ENCODE measurements at regions not wholly inside any gene's neighbourhood (a gene's known extent, or its start where the extent isn't known, plus 50 kb on each side); places are given as distances from the start of the nearest gene placed in this dataset.

DNA sequence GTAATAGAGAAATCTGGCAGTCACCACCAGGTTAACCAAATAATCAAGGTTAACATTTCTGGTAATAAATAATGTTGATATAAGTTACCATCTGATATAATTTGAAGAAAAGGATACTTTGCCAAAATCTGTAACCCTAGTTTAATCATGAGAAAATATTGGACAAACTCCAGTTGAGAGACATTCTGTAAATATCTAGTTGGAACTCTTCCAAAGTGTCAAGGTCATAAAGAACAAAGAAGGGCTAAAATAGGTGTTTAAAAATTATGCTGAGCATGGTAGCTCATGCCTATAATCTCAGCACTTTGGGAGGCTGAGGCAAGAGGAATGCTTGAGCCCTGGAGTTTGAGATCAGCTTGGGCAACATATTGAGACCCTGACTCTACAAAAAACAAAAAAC lies 253.3 kb downstream of the MRPS30 start:
- Histone ChIP-seq H3K9ac (ENCODE audit: insufficient read depth in 1 of 2, low read length in 2 of 2) (no peak overlapping the region), H3K27me3 (ENCODE audit: control insufficient read depth in 3 of 3, insufficient read depth in 3 of 3, low read length in 2 of 3) (no peaks in the 10 kb centered on the region), H3K36me3 (ENCODE audit: control insufficient read depth in 4 of 4, insufficient read depth in 4 of 4, low read length in 4 of 4) (no peaks in the 10 kb centered on the region), H3K4me1 (ENCODE audit: control insufficient read depth in 5 of 5, insufficient read depth in 5 of 5, low read length in 5 of 5) (no peaks in the 10 kb centered on the region), H3K4me3 (no peak overlapping the region), H3K9me3 (ENCODE audit: control insufficient read depth in 4 of 4, insufficient read depth in 3 of 4, low read length in 3 of 4) (no peaks in the 10 kb centered on the region), H3K27ac (ENCODE audit: low read depth in 1 of 2, low read length in 1 of 2) (no peak overlapping the region)
- ATAC-seq (ENCODE audit: insufficient read depth, low FRiP score) (no peak), DNase-seq (no peak)
- TF ChIP-seq, protein P1, sequence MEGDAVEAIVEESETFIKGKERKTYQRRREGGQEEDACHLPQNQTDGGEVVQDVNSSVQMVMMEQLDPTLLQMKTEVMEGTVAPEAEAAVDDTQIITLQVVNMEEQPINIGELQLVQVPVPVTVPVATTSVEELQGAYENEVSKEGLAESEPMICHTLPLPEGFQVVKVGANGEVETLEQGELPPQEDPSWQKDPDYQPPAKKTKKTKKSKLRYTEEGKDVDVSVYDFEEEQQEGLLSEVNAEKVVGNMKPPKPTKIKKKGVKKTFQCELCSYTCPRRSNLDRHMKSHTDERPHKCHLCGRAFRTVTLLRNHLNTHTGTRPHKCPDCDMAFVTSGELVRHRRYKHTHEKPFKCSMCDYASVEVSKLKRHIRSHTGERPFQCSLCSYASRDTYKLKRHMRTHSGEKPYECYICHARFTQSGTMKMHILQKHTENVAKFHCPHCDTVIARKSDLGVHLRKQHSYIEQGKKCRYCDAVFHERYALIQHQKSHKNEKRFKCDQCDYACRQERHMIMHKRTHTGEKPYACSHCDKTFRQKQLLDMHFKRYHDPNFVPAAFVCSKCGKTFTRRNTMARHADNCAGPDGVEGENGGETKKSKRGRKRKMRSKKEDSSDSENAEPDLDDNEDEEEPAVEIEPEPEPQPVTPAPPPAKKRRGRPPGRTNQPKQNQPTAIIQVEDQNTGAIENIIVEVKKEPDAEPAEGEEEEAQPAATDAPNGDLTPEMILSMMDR (IDR thresholded peaks at IDR 0.05; ENCODE audit: control extremely low read depth, extremely low read depth), result no peak

DNA sequence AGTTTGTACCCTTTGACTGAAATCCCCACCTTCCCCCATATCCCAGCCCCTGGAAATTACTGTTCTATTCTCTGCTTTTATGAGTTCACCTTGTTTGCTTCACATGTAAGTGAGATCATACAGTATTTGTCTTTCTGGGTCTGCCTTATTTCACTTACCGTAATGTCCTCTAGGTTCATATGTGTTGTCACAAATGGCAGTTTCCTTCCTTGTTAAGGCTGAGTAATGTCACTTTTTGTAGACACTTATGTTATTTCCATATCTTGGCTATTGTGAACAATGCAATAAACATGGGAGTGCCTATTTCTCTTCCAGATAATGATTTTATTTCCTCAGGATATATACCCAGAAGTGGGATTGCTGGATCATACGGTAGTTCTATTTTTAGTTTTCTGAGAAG lies 272.3 kb downstream of the MRPS30 start:
- Histone ChIP-seq H3K27me3 (ENCODE audit: control insufficient read depth in 3 of 3, insufficient read depth in 3 of 3, low read length in 2 of 3) (no peaks in the 10 kb centered on the region), H3K36me3 (ENCODE audit: control insufficient read depth in 4 of 4, insufficient read depth in 4 of 4, low read length in 4 of 4) (no peaks in the 10 kb centered on the region), H3K4me3 (no peak overlapping the region), H3K4me1 (ENCODE audit: control insufficient read depth in 5 of 5, insufficient read depth in 5 of 5, low read length in 5 of 5) (no peaks in the 10 kb centered on the region), H3K9me3 (ENCODE audit: control insufficient read depth in 4 of 4, insufficient read depth in 3 of 4, low read length in 3 of 4) (no peaks in the 10 kb centered on the region), H3K9ac (ENCODE audit: insufficient read depth in 1 of 2, low read length in 2 of 2) (no peak overlapping the region), H3K27ac (ENCODE audit: low read depth in 1 of 2, low read length in 1 of 2) (no peak overlapping the region)
- ATAC-seq (ENCODE audit: insufficient read depth, low FRiP score), result no peak
- TF ChIP-seq, protein P1 (IDR thresholded peaks at IDR 0.05; ENCODE audit: control extremely low read depth, extremely low read depth), result no peak
- WGBS, 2 donors, result 71 to 79% methylated on average over 2 of the region's 2 CpGs
- no peak for DNase-seq

DNA sequence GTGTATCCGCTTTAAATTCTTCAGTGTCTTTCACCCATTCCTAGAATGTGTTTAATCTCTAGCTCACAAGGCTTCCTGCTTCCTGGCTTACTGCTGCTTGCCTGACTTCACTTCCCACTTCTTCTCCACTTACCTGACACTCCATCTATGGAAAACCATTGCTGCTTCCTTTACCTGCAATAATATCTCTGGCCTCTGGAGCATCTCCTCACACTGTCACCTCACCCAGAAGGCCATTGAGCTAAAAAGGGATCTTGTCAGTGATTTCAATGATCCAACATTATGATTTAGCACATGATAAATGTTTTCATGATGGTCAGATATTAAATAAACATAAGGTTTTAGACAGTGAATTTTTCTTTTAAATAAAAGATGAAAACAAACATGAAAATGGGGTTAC lies 281.1 kb downstream of the MRPS30 start:
- H3K27ac ChIP-seq (ENCODE audit: low read depth in 1 of 2, low read length in 1 of 2), result no peak overlapping the region
- no peaks in the 10 kb centered on the region for H3K4me1 ChIP-seq (ENCODE audit: control insufficient read depth in 5 of 5, insufficient read depth in 5 of 5, low read length in 5 of 5)
- TF ChIP-seq, protein P1 (IDR thresholded peaks at IDR 0.05; ENCODE audit: control extremely low read depth, extremely low read depth), result no peak
- no peaks in the 10 kb centered on the region for H3K27me3 ChIP-seq (ENCODE audit: control insufficient read depth in 3 of 3, insufficient read depth in 3 of 3, low read length in 2 of 3)
- 80 to 87% methylated on average over 1 of the region's 1 CpG for WGBS, 2 donors
- H3K9me3 ChIP-seq (ENCODE audit: control insufficient read depth in 4 of 4, insufficient read depth in 3 of 4, low read length in 3 of 4), result no peaks in the 10 kb centered on the region
- H3K4me3 ChIP-seq, result no peak overlapping the region
- no peak for ATAC-seq (ENCODE audit: insufficient read depth, low FRiP score)
- DNase-seq, result no peak
- H3K36me3 ChIP-seq (ENCODE audit: control insufficient read depth in 4 of 4, insufficient read depth in 4 of 4, low read length in 4 of 4), result no peaks in the 10 kb centered on the region
- H3K9ac ChIP-seq (ENCODE audit: insufficient read depth in 1 of 2, low read length in 2 of 2), result no peak overlapping the region

DNA sequence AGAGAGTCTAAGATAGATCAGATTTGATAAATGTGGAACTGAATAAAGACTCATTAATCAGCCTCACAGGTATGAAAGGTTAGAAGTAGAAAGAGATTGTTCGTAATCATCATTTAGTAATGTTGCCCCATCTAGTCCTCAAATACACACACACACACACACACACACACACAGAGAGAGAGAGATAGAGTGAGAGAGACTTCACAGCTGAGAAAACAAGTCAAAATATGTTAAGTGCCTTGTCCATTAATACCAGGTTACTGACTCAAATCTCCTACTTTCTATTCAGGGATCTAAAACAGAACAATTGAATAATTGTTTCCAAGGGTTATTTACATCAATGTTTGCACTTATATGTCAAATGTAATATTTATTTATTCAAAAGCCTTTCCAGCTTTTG lies 284.6 kb downstream of the MRPS30 start:
- TF ChIP-seq, protein P1 (IDR thresholded peaks at IDR 0.05; ENCODE audit: control extremely low read depth, extremely low read depth), result no peak
- peak in 1 of 3 donors; percentile 0 for DNase-seq
- Histone ChIP-seq H3K4me1 (ENCODE audit: control insufficient read depth in 5 of 5, insufficient read depth in 5 of 5, low read length in 5 of 5) (no peaks in the 10 kb centered on the region), H3K36me3 (ENCODE audit: control insufficient read depth in 4 of 4, insufficient read depth in 4 of 4, low read length in 4 of 4) (no peaks in the 10 kb centered on the region), H3K9me3 (ENCODE audit: control insufficient read depth in 4 of 4, insufficient read depth in 3 of 4, low read length in 3 of 4) (no peaks in the 10 kb centered on the region), H3K27ac (ENCODE audit: low read depth in 1 of 2, low read length in 1 of 2) (no peak overlapping the region), H3K9ac (ENCODE audit: insufficient read depth in 1 of 2, low read length in 2 of 2) (no peak overlapping the region), H3K27me3 (ENCODE audit: control insufficient read depth in 3 of 3, insufficient read depth in 3 of 3, low read length in 2 of 3) (no peaks in the 10 kb centered on the region), H3K4me3 (no peak overlapping the region)
- ATAC-seq (ENCODE audit: insufficient read depth, low FRiP score), result no peak
- WGBS, 2 donors, result 56 to 76% methylated on average over 1 of the region's 1 CpG

All from lung (tissue), 11 donors.